Fibroblast of lung (primary cell): ENCODE measurements at regions not wholly inside any gene's neighbourhood (a gene's known extent, or its start where the extent isn't known, plus 50 kb on each side); places are given as distances from the start of the nearest gene placed in this dataset.

Experiments
- DNase-seq, 2 donors: peaks; one replicate each; pipeline versions ENCODE4 v3.0.0 to v3.0.0-alpha.2; 2010; ENCODE audit warnings: low read depth in 2 of 2
- H2AFZ ChIP-seq: 2 replicates; pipeline ENCODE4 v1.5.1; 2012; ENCODE audit warnings: low read length, control low read depth, inconsistent platforms
- H3K27ac ChIP-seq: 2 replicates; pipeline ENCODE4 v1.5.1; 2011; ENCODE audit warnings: low read length, control low read depth; ENCODE audit not compliant: insufficient read depth
- H3K27me3 ChIP-seq: 2 replicates; pipeline ENCODE4 v1.5.1; 2011; ENCODE audit warnings: mild to moderate bottlenecking, low read length; ENCODE audit not compliant: control insufficient read depth, insufficient read depth
- H3K36me3 ChIP-seq: 2 replicates; pipeline ENCODE4 v1.5.1; 2011; ENCODE audit warnings: low read length; ENCODE audit not compliant: control insufficient read depth, insufficient read depth
- H3K4me1 ChIP-seq: 2 replicates; pipeline ENCODE4 v1.5.1; 2011; ENCODE audit warnings: low read length; ENCODE audit not compliant: control insufficient read depth, insufficient read depth; ENCODE audit errors: extremely low read depth
- H3K4me2 ChIP-seq: 2 replicates; pipeline ENCODE4 v1.5.1; 2011; ENCODE audit warnings: low read length, control low read depth; ENCODE audit not compliant: insufficient read depth; ENCODE audit errors: extremely low read depth
- H3K4me3 ChIP-seq, 4 experiments: fragments of 200-600 bp in 1 of 4; sonication (generic) in 1 of 4; replicated peaks in 1 of 4; 2 replicates each; pipeline ENCODE4 v1.5.1; 2011 to 2016; ENCODE audit warnings: low read length in 4 of 4, low read depth in 3 of 4, mild to moderate bottlenecking in 3 of 4, control low read depth in 2 of 4, inconsistent platforms in 1 of 4, mixed read lengths in 1 of 4; ENCODE audit not compliant: insufficient read depth in 1 of 4; ENCODE audit errors: control extremely low read depth in 1 of 4
- H3K79me2 ChIP-seq: 2 replicates; pipeline ENCODE4 v1.5.1; 2012; ENCODE audit warnings: mild to moderate bottlenecking, low read length, inconsistent platforms; ENCODE audit not compliant: control insufficient read depth, insufficient read depth
- H3K9ac ChIP-seq: 2 replicates; pipeline ENCODE4 v1.5.1; 2011; ENCODE audit warnings: mild to moderate bottlenecking, low read length, control low read depth; ENCODE audit not compliant: insufficient read depth
- H3K9me3 ChIP-seq: 2 replicates; pipeline ENCODE4 v1.5.1; 2012; ENCODE audit warnings: low read depth, low read length; ENCODE audit not compliant: control insufficient read depth, insufficient read depth
- H4K20me1 ChIP-seq: 2 replicates; pipeline ENCODE4 v1.5.1; 2011; ENCODE audit warnings: low read length; ENCODE audit not compliant: control insufficient read depth, insufficient read depth; ENCODE audit errors: extremely low read depth
- EZH2 ChIP-seq: IDR thresholded peaks from 2 replicates; pipeline ENCODE4 v1.5.1; 2012; ENCODE audit warnings: low read length, control low read depth, mild to moderate bottlenecking; ENCODE audit errors: missing control alignments
- TF ChIP-seq, protein P1 (sequence below), 2 donors: IDR thresholded peaks in 1 of 2; conservative IDR thresholded peaks in 1 of 2; 1 replicate in 1 of 2; 2 replicates in 1 of 2; pipeline ENCODE4 v1.5.1; 2011 to 2012; ENCODE audit warnings: low read length in 2 of 2, control low read depth in 1 of 2, inconsistent platforms in 1 of 2, low read depth in 1 of 2, mild to moderate bottlenecking in 1 of 2

DNA sequence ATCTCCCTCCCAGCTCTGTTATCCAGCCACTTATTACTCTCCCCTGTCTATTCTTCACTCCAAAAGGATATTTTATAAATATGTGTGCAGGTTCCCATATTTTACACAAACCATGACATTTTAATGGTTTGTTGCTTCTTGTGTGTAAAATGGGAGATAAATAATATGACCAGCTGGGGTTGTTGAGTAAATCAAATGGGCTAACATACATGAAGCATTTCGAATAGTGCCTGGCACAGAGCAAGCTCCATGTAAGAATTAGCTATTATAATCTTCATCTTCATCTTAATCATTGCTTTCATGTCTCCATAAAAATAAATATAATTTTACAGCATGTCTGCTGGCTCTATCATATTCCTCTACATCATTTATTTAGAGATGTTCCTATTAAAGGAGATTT lies 283.1 kb downstream of the RAD51AP2 start:
- no peaks in the 10 kb centered on the region for H4K20me1 ChIP-seq
- H3K4me3 ChIP-seq, result no peak overlapping the region
- H3K4me2 ChIP-seq, result no peak overlapping the region
- no peaks in the 10 kb centered on the region for H3K4me1 ChIP-seq
- no peak for DNase-seq
- TF ChIP-seq, protein P1, sequence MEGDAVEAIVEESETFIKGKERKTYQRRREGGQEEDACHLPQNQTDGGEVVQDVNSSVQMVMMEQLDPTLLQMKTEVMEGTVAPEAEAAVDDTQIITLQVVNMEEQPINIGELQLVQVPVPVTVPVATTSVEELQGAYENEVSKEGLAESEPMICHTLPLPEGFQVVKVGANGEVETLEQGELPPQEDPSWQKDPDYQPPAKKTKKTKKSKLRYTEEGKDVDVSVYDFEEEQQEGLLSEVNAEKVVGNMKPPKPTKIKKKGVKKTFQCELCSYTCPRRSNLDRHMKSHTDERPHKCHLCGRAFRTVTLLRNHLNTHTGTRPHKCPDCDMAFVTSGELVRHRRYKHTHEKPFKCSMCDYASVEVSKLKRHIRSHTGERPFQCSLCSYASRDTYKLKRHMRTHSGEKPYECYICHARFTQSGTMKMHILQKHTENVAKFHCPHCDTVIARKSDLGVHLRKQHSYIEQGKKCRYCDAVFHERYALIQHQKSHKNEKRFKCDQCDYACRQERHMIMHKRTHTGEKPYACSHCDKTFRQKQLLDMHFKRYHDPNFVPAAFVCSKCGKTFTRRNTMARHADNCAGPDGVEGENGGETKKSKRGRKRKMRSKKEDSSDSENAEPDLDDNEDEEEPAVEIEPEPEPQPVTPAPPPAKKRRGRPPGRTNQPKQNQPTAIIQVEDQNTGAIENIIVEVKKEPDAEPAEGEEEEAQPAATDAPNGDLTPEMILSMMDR (conservative IDR thresholded peaks at IDR 0.05 in 1 of 2, IDR thresholded peaks at IDR 0.05 in 1 of 2; ENCODE audit: low read depth in 1 of 2, low read length in 2 of 2), result no peak
- TF ChIP-seq EZH2, result no peak
- no peak overlapping the region for H3K9ac ChIP-seq
- H3K79me2 ChIP-seq, result no peaks in the 10 kb centered on the region
- H3K27ac ChIP-seq, result no peak overlapping the region
- no peak overlapping the region for H2AFZ ChIP-seq
- no peaks in the 10 kb centered on the region for H3K36me3 ChIP-seq
- no peaks in the 10 kb centered on the region for H3K27me3 ChIP-seq
- H3K9me3 ChIP-seq, result no peaks in the 10 kb centered on the region

DNA sequence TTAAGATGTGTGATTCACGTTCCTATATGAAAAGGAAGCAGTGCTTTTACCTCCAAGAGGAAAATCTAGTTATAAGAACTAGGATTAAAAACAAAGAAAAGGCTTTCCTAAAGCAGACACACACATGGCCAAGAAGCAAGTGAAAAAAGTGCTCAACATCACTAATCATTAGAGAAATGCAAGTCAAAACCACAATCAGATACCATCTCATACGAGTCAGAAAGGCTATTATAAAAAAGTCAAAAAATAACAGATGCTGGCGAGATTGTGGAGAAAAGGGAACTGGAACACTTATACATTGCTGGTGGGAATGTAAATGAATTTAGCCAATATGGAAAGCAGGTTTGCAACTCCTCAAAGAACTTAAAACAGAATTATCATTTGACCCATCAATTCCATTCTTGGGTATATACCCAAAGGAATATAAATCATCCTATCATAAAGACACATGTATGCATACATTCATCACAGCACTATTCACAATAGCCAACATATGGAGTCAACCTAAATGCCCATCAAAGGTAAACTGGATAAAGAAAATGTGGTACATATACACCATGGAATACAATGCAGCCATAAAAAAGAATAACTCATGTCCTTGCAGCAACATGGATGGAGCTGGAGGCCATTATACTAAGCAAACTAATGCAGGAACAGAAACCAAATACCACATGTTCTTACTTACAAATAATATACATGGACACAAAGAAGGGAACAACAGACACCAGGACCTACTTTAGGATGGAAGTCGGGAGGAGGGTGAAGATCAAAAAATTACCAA lies 285.3 kb downstream of the RAD51AP2 start:
- Histone ChIP-seq H3K9ac (no peak overlapping the region), H3K79me2 (no peaks in the 10 kb centered on the region), H4K20me1 (no peaks in the 10 kb centered on the region), H2AFZ (no peak overlapping the region), H3K27ac (no peak overlapping the region), H3K4me3 (no peak overlapping the region), H3K4me2 (no peak overlapping the region), H3K4me1 (no peaks in the 10 kb centered on the region), H3K36me3 (no peaks in the 10 kb centered on the region), H3K9me3 (no peaks in the 10 kb centered on the region), H3K27me3 (no peaks in the 10 kb centered on the region)
- TF ChIP-seq EZH2, result no peak
- TF ChIP-seq, protein P1 (conservative IDR thresholded peaks at IDR 0.05 in 1 of 2, IDR thresholded peaks at IDR 0.05 in 1 of 2; ENCODE audit: low read depth in 1 of 2, low read length in 2 of 2), result no peak
- peak in 1 of 2 donors; percentile 63 for DNase-seq

DNA sequence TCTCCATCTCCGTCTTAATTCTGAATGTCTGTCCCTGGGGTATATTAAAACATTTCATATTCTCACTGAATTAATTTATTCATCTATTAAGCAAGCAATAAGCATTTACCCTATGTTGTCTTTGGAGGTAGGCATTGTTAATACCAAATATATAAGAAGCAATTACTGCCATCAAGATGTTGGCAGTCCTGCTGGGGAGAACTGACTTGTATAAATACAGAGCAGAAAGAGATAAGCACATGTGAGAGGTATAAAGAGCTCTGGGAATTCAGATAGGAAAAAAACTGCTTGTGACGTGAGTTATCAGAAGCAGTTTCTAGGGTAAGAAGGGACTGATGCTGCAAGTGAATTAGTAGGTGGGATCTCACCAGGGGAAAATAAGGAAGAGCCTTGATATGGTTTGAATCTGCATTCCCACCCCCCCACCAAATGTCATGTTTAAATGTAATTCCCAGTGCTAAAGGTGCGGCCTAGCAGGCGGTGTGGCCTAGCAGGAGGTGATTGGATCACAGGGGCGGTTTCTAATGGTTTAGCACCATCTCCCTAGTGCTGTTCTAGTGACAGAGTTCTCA lies 286.8 kb downstream of the RAD51AP2 start:
- no peak overlapping the region for H2AFZ ChIP-seq
- no peak overlapping the region for H3K4me3 ChIP-seq
- TF ChIP-seq, protein P1 (conservative IDR thresholded peaks at IDR 0.05 in 1 of 2, IDR thresholded peaks at IDR 0.05 in 1 of 2; ENCODE audit: low read depth in 1 of 2, low read length in 2 of 2), result no peak
- TF ChIP-seq EZH2, result no peak

More for the DNA sequence above, 286.8 kb downstream of the RAD51AP2 start:
- Histone ChIP-seq H3K9me3 (no peaks in the 10 kb centered on the region), H3K9ac (no peak overlapping the region), H3K27me3 (no peaks in the 10 kb centered on the region), H3K36me3 (no peaks in the 10 kb centered on the region), H3K27ac (no peak overlapping the region), H3K79me2 (no peaks in the 10 kb centered on the region), H3K4me1 (no peaks in the 10 kb centered on the region), H4K20me1 (no peaks in the 10 kb centered on the region), H3K4me2 (no peak overlapping the region)
- DNase-seq, result no peak
